ENCODE measurements at regions not wholly inside any gene's neighbourhood (a gene's known extent, or its start where the extent isn't known, plus 50 kb on each side); places are given as distances from the start of the nearest gene placed in this dataset.

DNA sequence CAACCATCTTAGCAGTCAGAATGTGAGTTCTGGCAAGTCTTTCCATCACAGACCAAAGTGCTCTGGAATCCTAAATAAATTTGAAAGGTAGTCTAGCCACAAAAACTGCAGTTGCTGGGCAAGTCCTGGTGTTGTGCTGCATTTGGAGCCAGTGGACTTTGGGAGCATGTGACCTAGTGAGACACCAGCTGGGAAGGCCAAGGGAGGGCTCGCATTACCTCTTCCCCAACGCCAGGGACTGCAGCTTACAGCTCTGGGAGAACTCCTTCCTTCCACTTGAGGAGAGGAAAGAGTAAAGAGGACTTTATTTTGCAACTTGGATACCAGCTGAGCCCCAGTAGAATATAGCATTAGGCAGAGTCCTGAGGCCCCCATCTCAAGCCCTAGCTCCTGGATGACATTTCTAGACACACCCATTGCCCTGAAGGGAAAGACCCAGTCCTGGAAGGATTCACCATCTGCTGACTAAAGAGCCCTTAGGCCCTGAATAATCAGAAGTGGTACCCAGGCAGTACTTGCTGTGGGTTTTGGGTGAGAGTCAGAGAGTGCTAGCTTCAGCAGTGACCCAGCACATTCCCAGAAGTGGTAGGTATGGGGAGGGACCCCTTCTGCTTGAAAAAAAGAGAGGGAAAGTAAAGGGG lies 190.7 kb downstream of the NUF2 start:
- no peak overlapping the region for H3K27ac Mint-ChIP-seq
- intact Hi-C loops (cut with micrococcal nuclease), result no loop called here
- no peak overlapping the region for H3K4me3 Mint-ChIP-seq
- TF ChIP-seq, protein P1, sequence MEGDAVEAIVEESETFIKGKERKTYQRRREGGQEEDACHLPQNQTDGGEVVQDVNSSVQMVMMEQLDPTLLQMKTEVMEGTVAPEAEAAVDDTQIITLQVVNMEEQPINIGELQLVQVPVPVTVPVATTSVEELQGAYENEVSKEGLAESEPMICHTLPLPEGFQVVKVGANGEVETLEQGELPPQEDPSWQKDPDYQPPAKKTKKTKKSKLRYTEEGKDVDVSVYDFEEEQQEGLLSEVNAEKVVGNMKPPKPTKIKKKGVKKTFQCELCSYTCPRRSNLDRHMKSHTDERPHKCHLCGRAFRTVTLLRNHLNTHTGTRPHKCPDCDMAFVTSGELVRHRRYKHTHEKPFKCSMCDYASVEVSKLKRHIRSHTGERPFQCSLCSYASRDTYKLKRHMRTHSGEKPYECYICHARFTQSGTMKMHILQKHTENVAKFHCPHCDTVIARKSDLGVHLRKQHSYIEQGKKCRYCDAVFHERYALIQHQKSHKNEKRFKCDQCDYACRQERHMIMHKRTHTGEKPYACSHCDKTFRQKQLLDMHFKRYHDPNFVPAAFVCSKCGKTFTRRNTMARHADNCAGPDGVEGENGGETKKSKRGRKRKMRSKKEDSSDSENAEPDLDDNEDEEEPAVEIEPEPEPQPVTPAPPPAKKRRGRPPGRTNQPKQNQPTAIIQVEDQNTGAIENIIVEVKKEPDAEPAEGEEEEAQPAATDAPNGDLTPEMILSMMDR (IDR thresholded peaks at IDR 0.05), result no peak
- ChIA-PET CTCF (no interaction called here), POLR2A (no interaction called here)
- ATAC-seq (ENCODE audit: low read depth), result no peak
- H3K9me3 Mint-ChIP-seq, result peaks cover 7% of the 10 kb centered on the region
- no peaks in the 10 kb centered on the region for H3K4me1 Mint-ChIP-seq
- peaks cover 3% of the 10 kb centered on the region for H3K27me3 Mint-ChIP-seq
- no peak for DNase-seq
- no peaks in the 10 kb centered on the region for H3K36me3 Mint-ChIP-seq (ENCODE audit: low read depth)

GRCh38 chr1:163523375-163524029 lies 201.7 kb downstream of the NUF2 start:
- H3K4me1 Mint-ChIP-seq, result no peaks in the 10 kb centered on the region
- ATAC-seq (ENCODE audit: low read depth), result no peak
- intact Hi-C loops (cut with micrococcal nuclease), result no loop called here
- H3K27ac Mint-ChIP-seq, result no peak overlapping the region
- peaks cover 7% of the 10 kb centered on the region for H3K9me3 Mint-ChIP-seq
- H3K36me3 Mint-ChIP-seq (ENCODE audit: low read depth), result no peaks in the 10 kb centered on the region
- no peak for DNase-seq
- TF ChIP-seq, protein P1 (IDR thresholded peaks at IDR 0.05), result no peak
- CTCF ChIA-PET, result no interaction called here
- H3K4me3 Mint-ChIP-seq, result no peak overlapping the region
- no peaks in the 10 kb centered on the region for H3K27me3 Mint-ChIP-seq
- POLR2A ChIA-PET, result no interaction called here

DNA sequence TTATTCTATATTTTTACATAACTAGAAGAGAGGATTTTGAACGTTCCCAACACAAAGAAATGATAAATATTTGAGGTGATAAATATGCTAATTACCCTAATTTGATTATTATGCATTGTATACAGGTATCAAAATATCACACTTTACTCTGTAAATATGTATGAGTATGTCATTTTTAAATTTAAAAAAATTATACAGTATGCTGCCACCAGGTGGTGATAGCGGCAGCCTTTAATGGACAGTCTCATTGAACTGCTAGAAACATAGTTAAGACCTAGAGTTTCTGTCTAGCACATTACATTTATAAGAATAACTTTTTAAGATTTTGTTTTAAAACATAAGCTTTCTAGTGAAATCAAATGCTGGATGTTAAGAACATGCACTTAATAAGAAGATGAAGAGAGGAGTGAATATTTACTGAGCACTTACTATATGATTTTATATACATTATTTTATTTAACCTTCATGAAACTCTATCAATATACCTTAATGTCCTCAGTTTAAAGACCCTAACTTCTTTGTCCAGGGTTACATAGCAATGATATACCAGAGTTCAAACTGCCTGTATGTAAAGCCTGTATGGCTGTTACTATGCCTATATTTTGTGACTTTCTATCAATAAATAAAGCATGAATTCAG lies 207.1 kb downstream of the NUF2 start:
- Mint-ChIP-seq H3K9me3 (no peaks in the 10 kb centered on the region), H3K4me3 (no peak overlapping the region), H3K27me3 (peaks cover 2% of the 10 kb centered on the region), H3K36me3 (ENCODE audit: low read depth) (no peaks in the 10 kb centered on the region), H3K27ac (no peak overlapping the region), H3K4me1 (no peaks in the 10 kb centered on the region)
- ATAC-seq (ENCODE audit: low read depth) (no peak), DNase-seq (no peak)
- TF ChIP-seq, protein P1 (IDR thresholded peaks at IDR 0.05), result no peak
- ChIA-PET CTCF (interaction anchor here (1.0 to 1.2 kb wide), 3 partner anchors 8 to 22 kb away, joined by 3 read pairs; no protein-coding TSS in a partner anchor), POLR2A (no interaction called here)
- intact Hi-C loops (cut with micrococcal nuclease), result loop anchor here (1.0 kb wide), 2 partner anchors 119 to 1258 kb away; no protein-coding TSS in a partner anchor

DNA sequence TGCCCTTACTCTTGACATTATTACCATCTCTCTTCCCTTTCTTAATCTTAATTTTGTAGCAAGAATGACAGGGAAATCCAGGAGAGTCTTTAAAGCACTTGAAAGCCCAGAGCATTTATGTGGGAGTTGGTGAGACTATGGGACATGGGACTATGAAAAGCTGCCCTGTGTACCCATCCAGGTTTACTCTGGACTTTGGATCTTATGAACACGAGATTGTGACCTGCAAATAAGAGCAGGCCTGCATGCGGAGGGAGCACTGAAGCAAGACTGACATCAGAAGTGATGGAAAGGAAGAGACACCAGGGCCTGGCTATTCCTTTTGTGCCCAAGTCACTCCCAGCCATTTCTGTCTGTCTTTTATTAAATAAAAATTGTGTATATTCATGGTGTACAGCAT lies 209.6 kb downstream of the NUF2 start:
- H3K27ac Mint-ChIP-seq, result no peak overlapping the region
- ChIA-PET POLR2A (no interaction called here), CTCF (no interaction called here)
- H3K36me3 Mint-ChIP-seq (ENCODE audit: low read depth), result no peaks in the 10 kb centered on the region
- no peak overlapping the region for H3K4me3 Mint-ChIP-seq
- no peaks in the 10 kb centered on the region for H3K9me3 Mint-ChIP-seq
- DNase-seq, result no peak
- intact Hi-C loops (cut with micrococcal nuclease), result no loop called here
- no peak for ATAC-seq (ENCODE audit: low read depth)
- TF ChIP-seq, protein P1 (IDR thresholded peaks at IDR 0.05), result no peak
- peaks cover 2% of the 10 kb centered on the region for H3K27me3 Mint-ChIP-seq
- H3K4me1 Mint-ChIP-seq, result no peaks in the 10 kb centered on the region

DNA sequence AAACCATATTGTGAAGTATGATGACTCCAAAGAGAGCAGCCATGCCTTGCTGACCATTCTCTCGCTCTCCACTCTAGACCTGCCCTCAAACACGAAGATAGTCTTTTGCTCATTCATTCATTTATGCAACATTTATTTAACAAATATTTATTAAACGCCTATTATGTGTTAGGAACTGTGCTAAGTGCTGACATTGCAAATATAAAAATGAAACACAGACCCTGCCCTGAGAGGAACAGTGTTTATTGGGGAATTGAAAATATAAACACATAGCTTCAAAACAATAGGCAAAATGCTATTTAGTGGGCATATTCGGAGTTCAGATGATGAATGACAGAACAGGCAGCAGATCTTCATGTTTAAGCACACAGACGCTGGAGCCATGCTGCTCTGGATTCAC lies 213.6 kb downstream of the NUF2 start:
- Mint-ChIP-seq H3K4me3 (no peak overlapping the region), H3K4me1 (no peaks in the 10 kb centered on the region), H3K27me3 (peaks cover 2% of the 10 kb centered on the region), H3K36me3 (ENCODE audit: low read depth) (no peaks in the 10 kb centered on the region), H3K27ac (no peak overlapping the region), H3K9me3 (no peaks in the 10 kb centered on the region)
- intact Hi-C loops (cut with micrococcal nuclease), result no loop called here
- ChIA-PET CTCF (no interaction called here), POLR2A (no interaction called here)
- ATAC-seq (ENCODE audit: low read depth) (no peak), DNase-seq (no peak)
- TF ChIP-seq, protein P1 (IDR thresholded peaks at IDR 0.05), result no peak

Measured in activated B cell treated with CpG ODN at 0.5 μM for 24 hours (primary cell).